Right lobe of liver (tissue), 4 donors: ENCODE measurements at regions not wholly inside any gene's neighbourhood (a gene's known extent, or its start where the extent isn't known, plus 50 kb on each side); places are given as distances from the start of the nearest gene placed in this dataset.

Experiments
- POLR2A ChIP-seq: fragments of 450-650 bp; IDR thresholded peaks from one replicate; pipeline ENCODE4 v1.6.1; 2017; ENCODE audit warnings: antibody characterized with exemption, mild to moderate bottlenecking
- TF ChIP-seq, protein P1 (sequence below), 4 donors: fragments of 200-600 bp in 3 of 4; fragments of 450-650 bp in 1 of 4; IDR thresholded peaks; one replicate each; pipeline versions ENCODE4 v1.5.1 to v1.8.0; 2016 to 2022; ENCODE audit warnings: antibody characterized with exemption in 4 of 4, mild to moderate bottlenecking in 2 of 4
- donor health status: DM: no; HTN: no; CAD: no.
- donor health status: DM: no; HTN: no; CAD: no.
- donor health status: DM: no; HTN: yes; CAD: no.

DNA sequence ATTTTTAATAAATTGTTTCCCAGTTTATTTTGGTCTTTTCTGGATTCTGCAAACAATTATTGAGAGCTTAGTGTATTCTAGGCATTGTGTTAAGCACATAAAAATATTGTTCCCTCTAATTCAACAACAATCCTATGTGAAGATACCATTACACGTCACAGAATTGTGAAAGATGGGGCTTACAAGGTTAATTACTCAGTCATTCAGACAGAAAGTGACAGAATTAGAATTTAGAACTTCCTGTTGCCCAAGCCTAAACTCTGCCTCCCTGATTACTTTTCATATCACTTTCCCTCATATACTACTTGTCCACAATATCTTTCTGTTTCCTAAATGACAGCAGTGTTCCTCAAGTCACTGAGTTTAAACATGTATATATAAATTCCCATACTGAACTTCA lies 186.7 kb upstream of the VEGFC start:
- TF ChIP-seq, protein P1, sequence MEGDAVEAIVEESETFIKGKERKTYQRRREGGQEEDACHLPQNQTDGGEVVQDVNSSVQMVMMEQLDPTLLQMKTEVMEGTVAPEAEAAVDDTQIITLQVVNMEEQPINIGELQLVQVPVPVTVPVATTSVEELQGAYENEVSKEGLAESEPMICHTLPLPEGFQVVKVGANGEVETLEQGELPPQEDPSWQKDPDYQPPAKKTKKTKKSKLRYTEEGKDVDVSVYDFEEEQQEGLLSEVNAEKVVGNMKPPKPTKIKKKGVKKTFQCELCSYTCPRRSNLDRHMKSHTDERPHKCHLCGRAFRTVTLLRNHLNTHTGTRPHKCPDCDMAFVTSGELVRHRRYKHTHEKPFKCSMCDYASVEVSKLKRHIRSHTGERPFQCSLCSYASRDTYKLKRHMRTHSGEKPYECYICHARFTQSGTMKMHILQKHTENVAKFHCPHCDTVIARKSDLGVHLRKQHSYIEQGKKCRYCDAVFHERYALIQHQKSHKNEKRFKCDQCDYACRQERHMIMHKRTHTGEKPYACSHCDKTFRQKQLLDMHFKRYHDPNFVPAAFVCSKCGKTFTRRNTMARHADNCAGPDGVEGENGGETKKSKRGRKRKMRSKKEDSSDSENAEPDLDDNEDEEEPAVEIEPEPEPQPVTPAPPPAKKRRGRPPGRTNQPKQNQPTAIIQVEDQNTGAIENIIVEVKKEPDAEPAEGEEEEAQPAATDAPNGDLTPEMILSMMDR (IDR thresholded peaks at IDR 0.05), result no peak
- TF ChIP-seq POLR2A, result no peak
